ENCODE measurements at regions not wholly inside any gene's neighbourhood (a gene's known extent, or its start where the extent isn't known, plus 50 kb on each side); places are given as distances from the start of the nearest gene placed in this dataset.
"Not testable (repeated sequence)": the region's sequence is repeated elsewhere in the genome, so short reads cannot be mapped to it uniquely, and the experiment has no call there.

DNA sequence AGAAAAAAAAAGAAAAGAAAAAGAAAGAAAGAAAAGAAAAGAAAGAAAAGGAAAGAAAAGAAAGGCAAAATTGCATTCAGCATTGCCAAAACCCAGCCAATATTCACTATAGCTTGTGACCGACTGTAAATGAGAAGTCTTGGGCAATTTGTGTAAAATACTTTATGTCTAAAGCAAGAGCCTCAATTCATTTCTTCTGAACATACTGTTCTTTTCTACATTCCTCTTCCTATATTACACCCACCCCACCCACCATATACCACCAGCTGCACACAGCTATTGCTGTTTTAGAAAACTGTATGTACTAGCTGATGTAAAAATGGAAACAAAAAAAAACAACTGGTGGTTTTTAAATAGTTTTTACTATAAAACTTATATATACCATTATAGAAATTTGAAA, 156.9 kb upstream of the TTC29 start:
- DNase-seq (ENCODE audit: low spot score): no peak

GRCh38 chr4:147103403-147103946, 157.8 kb upstream of the TTC29 start:
- no peak for DNase-seq (ENCODE audit: low spot score)

- no peak for DNase-seq (ENCODE audit: low spot score)
Measured at GRCh38 chr4:147104768-147105167, 159.1 kb upstream of the TTC29 start.

- DNase-seq (ENCODE audit: low spot score): no peak
Measured at GRCh38 chr4:147108409-147108808, 162.7 kb upstream of the TTC29 start.

DNA sequence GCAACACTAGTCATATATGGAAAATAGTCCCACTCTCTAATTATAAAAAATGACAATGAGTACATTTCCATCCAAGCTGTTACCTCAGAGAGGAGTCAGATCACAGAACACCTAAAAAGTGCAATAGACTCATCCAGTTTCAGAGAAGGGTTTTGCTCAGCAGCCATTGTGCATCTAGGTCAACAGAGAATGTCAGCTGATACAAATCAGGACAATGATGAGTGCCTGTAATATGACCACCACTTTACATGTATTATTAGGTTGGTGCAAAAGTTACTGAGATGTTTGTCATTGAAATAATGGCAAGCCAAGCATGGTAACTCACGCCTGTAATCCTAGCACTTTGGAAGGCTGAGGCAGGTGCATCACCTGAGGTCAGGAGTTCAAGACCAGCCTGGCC, 164.1 kb upstream of the TTC29 start:
- DNase-seq (ENCODE audit: low spot score): no peak

- DNase-seq (ENCODE audit: low spot score): no peak
Measured at GRCh38 chr4:147110473-147111367, 165.1 kb upstream of the TTC29 start.

DNA sequence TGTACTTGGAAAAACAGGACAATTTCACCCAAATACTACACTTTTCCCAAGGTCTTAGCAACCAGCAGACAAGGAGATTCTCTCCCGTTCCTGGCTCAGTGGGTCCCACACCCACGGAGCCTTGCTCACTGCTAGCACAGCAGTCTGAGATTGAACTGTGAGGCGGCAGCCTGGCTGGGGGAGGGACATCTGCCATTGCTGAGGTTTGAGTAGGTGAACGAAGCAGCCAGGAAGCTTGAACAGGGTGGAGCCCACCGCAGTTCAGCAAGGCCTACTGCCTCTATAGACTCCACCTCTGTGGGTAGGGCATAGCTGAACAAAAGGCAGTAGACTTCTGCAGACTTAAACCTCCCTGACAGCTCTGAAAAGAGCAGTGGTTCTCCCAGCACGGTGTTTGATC, 166.5 kb upstream of the TTC29 start:
- not testable (repeated sequence) for DNase-seq (ENCODE audit: low spot score)

DNA sequence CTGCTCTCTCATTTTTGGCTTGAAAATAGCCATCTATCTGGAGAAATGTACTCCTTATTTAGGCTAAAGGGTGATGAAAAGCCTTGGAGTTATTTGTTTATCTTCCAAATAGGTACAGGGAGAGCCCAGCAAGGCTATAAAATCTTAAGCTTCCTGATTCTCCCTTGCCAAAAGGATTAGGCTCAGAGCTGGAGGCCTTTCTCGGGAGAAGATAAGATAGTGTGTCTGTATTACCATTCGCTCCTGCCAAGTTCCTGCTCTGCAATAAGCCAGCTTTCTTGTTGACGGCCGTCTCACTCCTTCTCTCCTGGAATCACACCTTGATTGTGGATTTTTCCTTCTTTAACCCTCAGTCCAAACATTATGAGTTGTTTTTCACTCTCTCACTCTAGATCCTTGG, 171.8 kb upstream of the TTC29 start:
- DNase-seq (ENCODE audit: low spot score): no peak

DNA sequence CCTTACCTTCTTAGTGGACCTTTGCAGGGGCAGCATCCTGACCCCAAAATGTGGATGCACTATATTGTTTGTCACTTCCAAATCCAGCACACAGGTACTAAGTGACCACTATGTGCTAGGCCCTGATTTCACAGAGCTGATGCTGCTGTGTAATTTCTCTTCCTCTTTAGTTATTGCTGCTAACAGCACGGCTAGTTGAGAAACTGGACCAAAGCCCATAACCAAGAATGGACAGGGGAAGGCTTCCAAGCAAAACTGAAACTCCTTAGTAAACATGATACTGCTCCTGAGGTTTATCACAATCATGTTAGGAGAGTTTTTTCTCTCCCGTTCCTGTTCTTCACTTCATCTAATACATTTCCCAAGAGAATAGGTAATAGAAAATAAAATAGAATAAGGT, 172.9 kb upstream of the TTC29 start:
- no peak for DNase-seq (ENCODE audit: low spot score)

DNA sequence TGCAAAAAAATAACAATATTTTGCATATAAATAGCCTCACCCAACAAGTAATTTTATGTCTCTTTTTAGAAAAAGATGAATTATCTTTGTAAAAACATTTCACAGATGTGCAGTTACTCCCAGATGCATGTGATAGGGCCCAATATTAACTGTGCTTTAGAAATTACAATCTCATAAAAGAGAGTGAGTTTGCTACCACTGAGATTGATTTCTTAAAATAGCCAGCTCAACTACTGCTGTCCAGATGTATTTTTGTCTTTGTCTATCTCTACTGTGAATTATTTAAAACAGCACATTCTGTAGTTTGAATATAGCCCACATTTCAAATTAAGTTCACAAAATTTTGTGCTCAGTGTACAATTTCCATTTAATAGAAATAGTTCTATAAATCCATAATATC, 177.0 kb upstream of the TTC29 start:
- DNase-seq (ENCODE audit: low spot score): no peak

DNA sequence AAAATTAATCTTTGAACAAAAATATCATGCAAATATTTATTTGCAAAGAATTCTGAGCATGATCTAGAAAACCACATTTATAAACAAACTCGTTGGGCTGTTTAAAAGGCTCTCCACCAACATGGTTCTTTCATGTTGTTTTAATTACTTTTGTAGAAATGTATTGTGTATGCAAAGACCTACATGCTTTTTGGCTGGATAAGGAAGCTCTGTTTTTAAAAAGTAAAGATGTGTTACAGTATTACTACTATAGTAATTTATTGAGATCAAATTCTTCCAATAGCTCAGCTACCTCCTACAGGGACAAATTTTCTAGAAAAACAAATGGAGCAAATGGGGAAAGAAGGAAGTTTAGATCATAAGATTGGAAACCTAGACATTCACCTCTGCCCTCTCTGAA, 177.5 kb upstream of the TTC29 start:
- no peak for DNase-seq (ENCODE audit: low spot score)

GRCh38 chr4:147128787-147129186, 183.1 kb upstream of the TTC29 start:
- DNase-seq (ENCODE audit: low spot score): no peak

GRCh38 chr4:147129687-147130086, 184.0 kb upstream of the TTC29 start:
- DNase-seq (ENCODE audit: low spot score): no peak

DNA sequence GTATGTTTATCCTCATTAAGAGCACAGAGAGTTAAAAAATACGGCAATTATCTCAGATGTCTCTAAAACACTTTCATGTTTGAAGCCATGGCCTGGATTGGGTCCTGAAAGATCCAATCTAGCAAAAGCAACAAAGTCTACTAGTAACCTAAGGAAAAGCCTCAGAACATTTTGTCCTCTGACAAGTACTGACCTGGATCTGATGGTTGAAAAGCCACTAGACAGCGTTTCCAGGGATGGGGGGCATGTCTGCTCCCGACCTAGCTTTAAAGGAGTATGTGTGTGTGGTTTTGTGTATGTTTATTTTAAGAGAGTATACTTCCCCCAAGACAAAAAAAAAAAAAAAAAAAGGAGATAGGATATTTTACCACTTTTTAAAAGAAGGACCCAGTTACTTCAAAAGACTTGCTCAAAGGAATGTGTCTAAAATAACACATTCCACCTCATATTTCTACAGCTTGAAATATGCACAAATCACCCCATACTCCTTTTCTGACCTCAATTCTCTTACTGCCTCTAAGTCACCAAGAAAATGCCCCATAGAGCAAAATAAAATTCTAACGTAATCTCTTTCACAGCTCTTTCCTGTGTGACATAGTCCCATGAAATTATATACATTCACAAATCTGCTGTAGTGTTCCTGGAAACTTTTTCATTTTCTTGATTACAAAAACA, 189.0 kb upstream of the TTC29 start:
- no peak for DNase-seq (ENCODE audit: low spot score)

- DNase-seq (ENCODE audit: low spot score): no peak
Measured at GRCh38 chr4:147136310-147136709, 190.6 kb upstream of the TTC29 start.

DNA sequence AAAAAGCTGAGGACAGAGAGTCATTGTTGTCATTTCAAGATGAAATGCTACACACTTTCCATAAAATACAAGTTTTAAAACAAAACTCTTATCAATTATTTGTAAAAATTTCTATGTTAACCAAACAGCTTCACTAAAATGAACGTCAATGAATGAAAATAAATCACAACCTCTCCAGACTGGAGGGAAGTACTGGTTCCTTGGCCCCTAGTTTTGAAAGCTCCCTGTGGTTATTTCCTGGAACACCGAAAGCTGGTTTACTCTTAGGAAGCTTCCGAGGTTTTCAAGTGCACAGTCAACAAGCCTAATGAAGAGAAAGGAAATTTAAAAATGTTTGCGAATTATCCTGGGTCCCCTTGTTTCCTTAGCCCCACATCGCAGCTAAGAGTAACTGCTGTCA, 191.1 kb upstream of the TTC29 start:
- DNase-seq (ENCODE audit: low spot score): no peak

DNA sequence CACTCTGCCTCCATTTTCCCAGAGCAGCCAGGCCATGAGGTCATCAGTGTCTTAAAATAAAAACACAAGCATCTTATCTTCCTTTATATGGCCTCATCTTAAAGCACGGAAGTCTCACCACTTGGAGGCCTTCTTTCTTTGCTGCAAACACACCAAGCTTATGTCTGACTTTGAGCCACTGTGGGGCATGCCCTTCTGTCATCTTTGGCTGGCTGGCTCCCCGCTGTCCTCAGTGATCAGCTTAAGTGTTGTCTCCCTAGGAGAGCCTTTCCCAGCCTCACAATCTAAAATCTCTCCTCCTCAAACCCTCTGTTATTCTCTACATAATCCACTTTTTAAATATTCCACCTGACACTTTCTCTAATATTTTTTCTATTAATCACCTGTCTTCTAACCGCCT, 191.6 kb upstream of the TTC29 start:
- no peak for DNase-seq (ENCODE audit: low spot score)

GRCh38 chr4:147138171-147138570, 192.5 kb upstream of the TTC29 start:
- no peak for DNase-seq (ENCODE audit: low spot score)

- no peak for DNase-seq (ENCODE audit: low spot score)
Measured at GRCh38 chr4:147139455-147140198, 194.0 kb upstream of the TTC29 start.

DNA sequence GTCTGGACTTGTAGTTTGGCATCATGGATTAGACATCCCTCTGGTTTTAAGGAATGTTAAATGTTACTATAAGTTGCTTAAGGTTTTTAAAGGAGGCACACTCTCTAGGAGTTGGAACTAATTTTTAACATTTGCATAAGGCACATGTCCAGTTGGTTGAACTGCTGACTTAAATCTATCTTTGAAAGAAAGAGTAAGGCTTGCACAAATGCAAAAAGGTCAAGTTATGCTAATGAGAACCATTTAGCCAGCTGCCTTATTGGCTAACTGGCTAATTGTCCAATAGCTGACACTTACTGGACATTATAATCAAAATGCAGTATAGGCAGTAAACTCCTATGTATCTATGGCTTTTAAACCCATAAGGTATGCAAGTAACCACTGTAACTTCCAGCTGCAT, 206.1 kb upstream of the TTC29 start:
- no peak for DNase-seq (ENCODE audit: low spot score)

- peak; percentile 14 for DNase-seq (ENCODE audit: low spot score)
Measured at GRCh38 chr4:147157860-147158701, 212.4 kb upstream of the TTC29 start.
